ENCODE measurements at regions not wholly inside any gene's neighbourhood (a gene's known extent, or its start where the extent isn't known, plus 50 kb on each side); places are given as distances from the start of the nearest gene placed in this dataset.

- no peak for DNase-seq
These were observed 367.6 kb upstream of the DDI1 start for GRCh38 chr11:103668859-103669258.

GRCh38 chr11:103671143-103671651, 365.2 kb upstream of the DDI1 start:
- no peak for DNase-seq

- no peak for DNase-seq
These were observed 362.7 kb upstream of the DDI1 start for GRCh38 chr11:103673773-103674172.

GRCh38 chr11:103676413-103676812, 360.0 kb upstream of the DDI1 start:
- DNase-seq, result no peak

GRCh38 chr11:103680826-103681225, 355.6 kb upstream of the DDI1 start:
- no peak for DNase-seq

GRCh38 chr11:103681855-103682254, 354.6 kb upstream of the DDI1 start:
- no peak for DNase-seq

GRCh38 chr11:103682318-103683184, 353.9 kb upstream of the DDI1 start:
- peak; percentile 89 for DNase-seq

GRCh38 chr11:103683576-103683975, 352.9 kb upstream of the DDI1 start:
- no peak for DNase-seq

GRCh38 chr11:103688924-103689323, 347.5 kb upstream of the DDI1 start:
- DNase-seq, result no peak

- no peak for DNase-seq
These were observed 346.1 kb upstream of the DDI1 start for GRCh38 chr11:103690356-103690755.

- no peak for DNase-seq
These were observed 340.3 kb upstream of the DDI1 start for GRCh38 chr11:103696123-103696522.

GRCh38 chr11:103699216-103699615, 337.2 kb upstream of the DDI1 start:
- DNase-seq, result peak; percentile 11

GRCh38 chr11:103699656-103700055, 336.8 kb upstream of the DDI1 start:
- DNase-seq, result no peak

- peak; percentile 66 for DNase-seq
These were observed 335.8 kb upstream of the DDI1 start for GRCh38 chr11:103700622-103701021.

- DNase-seq, result no peak
These were observed 333.0 kb upstream of the DDI1 start for GRCh38 chr11:103703437-103703836.

GRCh38 chr11:103703954-103704353, 332.5 kb upstream of the DDI1 start:
- no peak for DNase-seq

- DNase-seq, result no peak
These were observed 330.8 kb upstream of the DDI1 start for GRCh38 chr11:103705642-103706041.

- no peak for DNase-seq
These were observed 327.1 kb upstream of the DDI1 start for GRCh38 chr11:103709371-103709770.

GRCh38 chr11:103714246-103714645, 322.2 kb upstream of the DDI1 start:
- DNase-seq, result no peak

- no peak for DNase-seq
These were observed 320.1 kb upstream of the DDI1 start for GRCh38 chr11:103716363-103716762.

- DNase-seq, result no peak
These were observed 309.2 kb upstream of the DDI1 start for GRCh38 chr11:103727262-103727661.

GRCh38 chr11:103729617-103730016, 306.8 kb upstream of the DDI1 start:
- DNase-seq, result peak; percentile 20

- peak; percentile 25 for DNase-seq
These were observed 306.1 kb upstream of the DDI1 start for GRCh38 chr11:103730131-103730940.
